C4-2B (cell line): ENCODE measurements at regions not wholly inside any gene's neighbourhood (a gene's known extent, or its start where the extent isn't known, plus 50 kb on each side); places are given as distances from the start of the nearest gene placed in this dataset.
A peak's percentile ranks its signal among the peaks of the same experiment; 100 is the strongest.
"Not testable (repeated sequence)": the region's sequence is repeated elsewhere in the genome, so short reads cannot be mapped to it uniquely, and the experiment has no call there.

Source experiments
- H3K27ac ChIP-seq: fragments of 450-650 bp; 2 replicates; pipeline ENCODE4 v1.5.1; 2017
- CTCF ChIP-seq: fragments of 450-650 bp; conservative IDR thresholded peaks from 2 replicates; pipeline ENCODE4 v1.5.1; 2017; ENCODE audit warnings: mild to moderate bottlenecking
- ZFX ChIP-seq: fragments of 450-650 bp; IDR thresholded peaks from 2 replicates; pipeline ENCODE4 v1.6.1; 2017

- H3K27ac ChIP-seq = no peak overlapping the region
Observed at GRCh38 chr18:961644-962355, 57.1 kb downstream of the ADCYAP1 start.

GRCh38 chr18:963276-963675, 58.6 kb downstream of the ADCYAP1 start:
- no peak overlapping the region for H3K27ac ChIP-seq
- no peak for TF ChIP-seq CTCF
- no peak for TF ChIP-seq ZFX

More at GRCh38 chr18:961644-962355, 57.1 kb downstream of the ADCYAP1 start:
- peak; percentile 95 for TF ChIP-seq CTCF
- TF ChIP-seq ZFX = no peak

DNA sequence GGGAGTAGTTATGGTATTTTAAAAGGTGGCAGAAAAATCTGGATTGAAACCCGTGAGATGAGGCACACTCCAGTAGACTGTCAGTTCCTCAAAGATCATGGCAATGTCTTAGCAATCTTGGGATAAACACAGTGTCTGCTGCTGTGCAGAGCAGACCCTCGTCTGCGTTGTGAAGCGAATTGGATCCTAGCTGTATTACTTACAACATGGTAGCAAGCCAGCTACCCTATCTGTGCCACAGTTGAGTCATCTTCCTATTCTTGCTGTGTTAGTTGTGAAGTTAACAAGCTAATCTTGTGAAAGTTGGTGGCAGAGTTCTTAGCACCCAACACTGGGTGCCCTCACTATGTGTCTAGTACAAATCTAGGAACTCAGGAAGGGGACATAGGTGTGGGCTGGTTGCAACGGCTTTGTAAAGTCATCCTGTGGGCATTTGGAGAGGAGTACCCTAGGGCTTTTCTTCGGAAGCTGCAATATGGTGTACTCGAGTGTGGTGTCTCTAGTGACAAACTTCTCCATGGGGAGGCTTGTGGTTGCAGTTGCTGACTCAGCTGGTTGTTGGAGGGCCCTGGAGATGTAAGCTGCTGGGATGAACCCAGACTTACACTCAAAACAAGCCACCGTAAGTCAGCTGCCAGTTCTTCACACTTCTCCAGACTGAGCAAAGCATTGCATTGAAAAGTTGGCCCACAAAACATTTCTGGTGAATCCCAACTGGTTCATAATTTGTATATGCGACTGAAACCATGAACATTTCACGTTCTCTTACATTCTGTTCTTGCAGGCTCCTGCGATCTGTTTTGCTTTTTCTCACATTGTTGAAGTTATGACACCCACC, 61.5 kb downstream of the ADCYAP1 start:
- no peak for TF ChIP-seq ZFX
- no peak for TF ChIP-seq CTCF
- no peak overlapping the region for H3K27ac ChIP-seq

GRCh38 chr18:966759-967576, 62.3 kb downstream of the ADCYAP1 start:
- no peak for TF ChIP-seq CTCF
- TF ChIP-seq ZFX = no peak
- H3K27ac ChIP-seq = no peak overlapping the region

DNA sequence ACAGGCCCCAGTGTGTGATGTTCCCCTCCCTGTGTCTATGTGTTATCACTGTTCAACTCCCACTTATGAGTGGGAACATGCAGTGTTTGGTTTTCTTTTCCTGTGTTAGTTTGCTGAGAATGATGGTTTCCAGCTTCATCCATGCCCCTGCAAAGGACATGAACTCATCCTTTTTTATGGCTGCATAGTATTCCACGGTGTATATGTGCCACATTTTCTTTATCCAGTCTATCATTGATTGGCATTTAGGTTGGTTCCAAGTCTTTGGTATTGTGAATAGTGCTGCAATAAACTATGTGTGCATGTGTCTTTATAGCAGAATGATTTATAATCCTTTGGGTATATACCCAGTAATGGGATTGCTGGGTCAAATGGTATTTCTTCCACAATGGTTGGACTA, 64.2 kb downstream of the ADCYAP1 start:
- not testable (repeated sequence) for H3K27ac ChIP-seq

GRCh38 chr18:969311-969710, 64.6 kb downstream of the ADCYAP1 start:
- not testable (repeated sequence) for H3K27ac ChIP-seq

DNA sequence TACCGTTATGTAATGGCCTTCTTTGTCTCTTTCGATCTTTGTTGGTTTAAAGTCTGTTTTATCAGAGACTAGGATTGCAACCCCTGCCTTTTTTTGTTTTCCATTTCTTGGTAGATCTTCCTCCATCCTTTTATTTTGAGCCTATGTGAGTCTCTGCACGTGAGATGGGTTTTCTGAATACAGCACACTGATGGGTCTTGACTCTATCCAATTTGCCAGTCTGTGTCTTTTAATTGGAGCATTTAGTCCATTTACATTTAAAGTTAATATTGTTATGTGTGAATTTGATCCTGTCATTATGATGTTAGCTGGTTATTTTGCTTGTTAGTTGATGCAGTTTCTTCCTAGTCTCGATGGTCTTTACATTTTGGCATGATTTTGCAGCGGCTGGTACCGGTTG, 69.9 kb downstream of the ADCYAP1 start:
- H3K27ac ChIP-seq = not testable (repeated sequence)

DNA sequence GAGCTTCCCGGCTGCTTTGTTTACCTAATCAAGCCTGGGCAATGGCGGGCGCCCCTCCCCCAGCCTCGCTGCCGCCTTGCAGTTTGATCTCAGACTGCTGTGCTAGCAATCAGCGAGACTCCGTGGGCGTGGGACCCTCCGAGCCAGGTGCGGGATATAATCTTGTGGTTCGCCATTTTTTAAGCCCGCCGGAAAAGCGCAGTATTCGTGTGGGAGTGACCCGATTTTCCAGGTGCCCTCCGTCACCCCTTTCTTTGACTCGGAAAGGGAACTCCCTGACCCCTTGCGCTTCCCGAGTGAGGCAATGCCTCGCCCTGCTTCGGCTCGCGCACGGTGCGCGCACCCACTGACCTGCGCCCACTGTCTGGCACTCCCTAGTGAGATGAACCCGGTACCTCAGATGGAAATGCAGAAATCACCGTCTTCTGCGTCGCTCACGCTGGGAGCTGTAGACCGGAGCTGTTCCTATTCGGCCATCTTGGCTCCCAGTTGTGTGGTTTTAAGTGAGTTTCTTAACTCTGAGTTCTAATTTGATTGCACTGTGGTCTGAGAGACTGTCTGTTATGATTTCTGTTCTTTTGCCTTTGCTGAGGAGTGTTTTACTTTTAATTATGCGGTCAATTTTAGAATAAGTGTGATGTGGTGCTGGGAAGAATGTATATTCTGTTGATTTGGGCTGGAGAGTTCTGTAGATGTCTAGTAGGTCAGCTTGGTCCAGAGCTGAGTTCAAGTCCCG, 71.9 kb downstream of the ADCYAP1 start:
- H3K27ac ChIP-seq = not testable (repeated sequence)

DNA sequence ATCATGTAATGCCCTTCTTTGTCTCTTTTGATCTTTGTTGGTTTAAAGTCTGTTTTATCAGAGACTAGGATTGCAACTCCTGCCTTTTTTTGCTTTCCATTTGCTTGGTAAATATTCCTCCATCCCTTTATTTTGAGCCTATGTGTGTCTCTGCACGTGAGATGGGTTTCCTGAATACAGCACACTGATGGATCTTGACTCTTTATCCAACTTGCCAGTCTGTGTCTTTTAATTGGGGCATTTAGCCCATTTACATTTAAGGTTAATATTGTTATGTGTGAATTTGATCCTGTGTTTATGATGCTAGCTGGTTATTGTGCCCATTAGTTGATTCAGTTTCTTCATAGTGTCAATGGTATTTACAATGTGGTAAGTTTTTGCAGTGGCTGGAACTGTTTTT, 72.7 kb downstream of the ADCYAP1 start:
- H3K27ac ChIP-seq = not testable (repeated sequence)

GRCh38 chr18:977732-978131, 73.1 kb downstream of the ADCYAP1 start:
- H3K27ac ChIP-seq = not testable (repeated sequence)
